GM12875 (cell line): ENCODE measurements at regions not wholly inside any gene's neighbourhood (a gene's known extent, or its start where the extent isn't known, plus 50 kb on each side); places are given as distances from the start of the nearest gene placed in this dataset.

Source experiments
- H3K4me3 ChIP-seq: one replicate; pipeline ENCODE4 v1.5.1; 2011; ENCODE audit warnings: low read depth, low read length, control low read depth
- CTCF ChIP-seq: IDR thresholded peaks from 2 replicates; pipeline ENCODE4 v1.5.1; 2011; ENCODE audit warnings: low read depth, mild to moderate bottlenecking, control low read depth, inconsistent platforms, low read length, moderate library complexity, borderline replicate concordance; ENCODE audit not compliant: insufficient read depth

GRCh38 chr2:239846789-239847676, 178.1 kb downstream of the NDUFA10 start:
- H3K4me3 ChIP-seq: no peak overlapping the region

GRCh38 chr2:239845968-239846367, 179.2 kb downstream of the NDUFA10 start:
- no peak overlapping the region for H3K4me3 ChIP-seq
- no peak for TF ChIP-seq CTCF

More at GRCh38 chr2:239846789-239847676, 178.1 kb downstream of the NDUFA10 start:
- TF ChIP-seq CTCF: no peak

- H3K4me3 ChIP-seq: no peak overlapping the region
- TF ChIP-seq CTCF: no peak
These were observed 185.8 kb downstream of the NDUFA10 start for GRCh38 chr2:239839306-239839705.

- TF ChIP-seq CTCF: no peak
- H3K4me3 ChIP-seq: no peak overlapping the region
These were observed 188.9 kb downstream of the NDUFA10 start for GRCh38 chr2:239836021-239836765.

- no peak for TF ChIP-seq CTCF
These were observed 190.1 kb downstream of the NDUFA10 start for GRCh38 chr2:239835056-239835455.

GRCh38 chr2:239834143-239834542, 191.0 kb downstream of the NDUFA10 start:
- no peak for TF ChIP-seq CTCF
- H3K4me3 ChIP-seq: no peak overlapping the region

More at GRCh38 chr2:239835056-239835455, 190.1 kb downstream of the NDUFA10 start:
- H3K4me3 ChIP-seq: no peak overlapping the region
